ENCODE measurements at regions not wholly inside any gene's neighbourhood (a gene's known extent, or its start where the extent isn't known, plus 50 kb on each side); places are given as distances from the start of the nearest gene placed in this dataset.
"Not testable (repeated sequence)": the region's sequence is repeated elsewhere in the genome, so short reads cannot be mapped to it uniquely, and the experiment has no call there.

- no peak for DNase-seq
Observed at GRCh38 chr5:68114378-68115040, 101.0 kb upstream of the PIK3R1 start.

GRCh38 chr5:68112658-68113057 is 102.9 kb upstream of the PIK3R1 start:
- DNase-seq: no peak

GRCh38 chr5:68110894-68111293 is 104.7 kb upstream of the PIK3R1 start:
- no peak for DNase-seq

- DNase-seq: no peak
Observed at GRCh38 chr5:68110264-68110663, 105.3 kb upstream of the PIK3R1 start.

GRCh38 chr5:68104217-68104616 is 111.3 kb upstream of the PIK3R1 start:
- not testable (repeated sequence) for DNase-seq

GRCh38 chr5:68103297-68103696 is 112.3 kb upstream of the PIK3R1 start:
- not testable (repeated sequence) for DNase-seq

GRCh38 chr5:68099327-68099726 is 116.2 kb upstream of the PIK3R1 start:
- DNase-seq: no peak

GRCh38 chr5:68093455-68094159 is 121.9 kb upstream of the PIK3R1 start:
- DNase-seq: no peak

- no peak for DNase-seq
Observed at GRCh38 chr5:68088302-68088701, 127.3 kb upstream of the PIK3R1 start.

- no peak for DNase-seq
Observed at GRCh38 chr5:68087866-68088265, 127.7 kb upstream of the PIK3R1 start.

GRCh38 chr5:68086857-68087256 is 128.7 kb upstream of the PIK3R1 start:
- DNase-seq: no peak

- DNase-seq: no peak
Observed at GRCh38 chr5:68086439-68086838, 129.1 kb upstream of the PIK3R1 start.

- DNase-seq: no peak
Observed at GRCh38 chr5:68084396-68084795, 131.2 kb upstream of the PIK3R1 start.

GRCh38 chr5:68080282-68081050 is 135.1 kb upstream of the PIK3R1 start:
- no peak for DNase-seq

- DNase-seq: no peak
Observed at GRCh38 chr5:68077349-68077894, 138.1 kb upstream of the PIK3R1 start.

- DNase-seq: no peak
Observed at GRCh38 chr5:68074633-68075032, 140.9 kb upstream of the PIK3R1 start.

- no peak for DNase-seq
Observed at GRCh38 chr5:68074048-68074632, 141.4 kb upstream of the PIK3R1 start.

GRCh38 chr5:68071736-68072135 is 143.8 kb upstream of the PIK3R1 start:
- no peak for DNase-seq

- DNase-seq: no peak
Observed at GRCh38 chr5:68071282-68071632, 144.3 kb upstream of the PIK3R1 start.

- DNase-seq: no peak
Observed at GRCh38 chr5:68070591-68071281, 144.8 kb upstream of the PIK3R1 start.

- no peak for DNase-seq
Observed at GRCh38 chr5:68067976-68068603, 147.5 kb upstream of the PIK3R1 start.

GRCh38 chr5:68067291-68067690 is 148.3 kb upstream of the PIK3R1 start:
- no peak for DNase-seq

Data from NCI-H1694 treated with DMSO at 0.1 percent for 48 hours (cell line).